CD4-positive, alpha-beta T cell treated with Interleukin-1 beta for 1 hour (primary cell): ENCODE measurements at regions not wholly inside any gene's neighbourhood (a gene's known extent, or its start where the extent isn't known, plus 50 kb on each side); places are given as distances from the start of the nearest gene placed in this dataset.

Source experiments
- DNase-seq, 2 donors: peaks; one replicate each; pipeline ENCODE4 v3.0.0-alpha.2; 2020 to 2022

DNA sequence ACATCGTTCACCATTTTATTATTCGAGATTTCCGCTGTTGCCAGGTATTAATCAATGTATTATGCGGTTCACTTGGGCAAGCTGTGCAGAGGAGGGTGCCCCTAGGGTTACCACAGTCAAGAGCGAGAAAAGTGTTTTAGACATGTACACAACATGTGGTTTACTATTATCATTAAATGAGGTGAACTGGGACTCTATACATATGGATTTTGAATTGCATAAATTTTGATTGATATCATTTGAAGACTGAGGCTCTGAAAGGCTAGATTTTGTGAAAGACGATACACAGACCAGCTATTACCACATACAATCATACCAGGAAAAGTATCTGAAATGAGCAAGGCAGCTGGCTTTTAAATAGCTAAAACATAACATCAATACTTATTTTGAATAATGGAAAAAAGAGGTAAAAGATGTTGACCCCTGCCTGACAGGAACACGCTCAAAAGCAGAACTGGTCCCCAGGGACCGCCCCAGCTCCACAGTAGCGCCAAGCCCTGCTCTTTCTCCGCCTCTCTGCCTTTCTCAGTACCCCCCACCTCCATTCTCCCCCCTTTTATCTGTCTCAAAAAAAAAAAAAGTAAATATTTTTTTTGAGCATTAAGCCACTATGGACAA, 413.4 kb upstream of the MKI67 start:
- DNase-seq, result no peak

DNA sequence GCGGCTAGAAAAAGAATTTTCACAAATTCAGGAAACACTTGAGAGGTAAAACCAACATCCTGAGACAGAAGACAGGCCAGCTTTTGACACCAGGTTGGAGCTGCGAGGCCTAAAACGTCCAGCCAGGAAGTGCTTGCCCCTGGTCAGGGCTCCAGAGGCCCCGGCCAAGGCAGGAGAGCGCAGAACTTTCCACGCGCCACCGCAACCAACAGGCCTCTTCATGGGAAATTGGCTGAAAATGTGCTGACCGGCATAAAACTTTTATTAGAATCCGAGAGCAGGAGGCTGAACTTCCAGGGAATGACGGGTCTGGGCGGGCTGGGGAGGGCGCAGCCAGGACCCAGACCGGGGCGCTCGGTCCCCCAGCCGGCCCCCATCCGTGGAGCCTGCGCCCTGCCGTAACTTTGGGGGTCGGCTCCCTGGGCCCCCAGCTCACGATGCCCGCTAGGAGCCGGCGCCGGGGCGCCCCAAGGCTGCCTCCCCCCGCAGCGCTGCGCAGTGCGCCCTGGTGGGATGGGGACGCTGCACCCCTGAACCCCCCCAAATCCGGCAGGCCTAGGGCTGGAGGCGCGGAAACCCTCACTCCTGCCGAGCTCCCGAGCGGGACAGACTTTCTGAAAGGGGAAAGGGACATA, 414.0 kb upstream of the MKI67 start:
- DNase-seq, result no peak

DNA sequence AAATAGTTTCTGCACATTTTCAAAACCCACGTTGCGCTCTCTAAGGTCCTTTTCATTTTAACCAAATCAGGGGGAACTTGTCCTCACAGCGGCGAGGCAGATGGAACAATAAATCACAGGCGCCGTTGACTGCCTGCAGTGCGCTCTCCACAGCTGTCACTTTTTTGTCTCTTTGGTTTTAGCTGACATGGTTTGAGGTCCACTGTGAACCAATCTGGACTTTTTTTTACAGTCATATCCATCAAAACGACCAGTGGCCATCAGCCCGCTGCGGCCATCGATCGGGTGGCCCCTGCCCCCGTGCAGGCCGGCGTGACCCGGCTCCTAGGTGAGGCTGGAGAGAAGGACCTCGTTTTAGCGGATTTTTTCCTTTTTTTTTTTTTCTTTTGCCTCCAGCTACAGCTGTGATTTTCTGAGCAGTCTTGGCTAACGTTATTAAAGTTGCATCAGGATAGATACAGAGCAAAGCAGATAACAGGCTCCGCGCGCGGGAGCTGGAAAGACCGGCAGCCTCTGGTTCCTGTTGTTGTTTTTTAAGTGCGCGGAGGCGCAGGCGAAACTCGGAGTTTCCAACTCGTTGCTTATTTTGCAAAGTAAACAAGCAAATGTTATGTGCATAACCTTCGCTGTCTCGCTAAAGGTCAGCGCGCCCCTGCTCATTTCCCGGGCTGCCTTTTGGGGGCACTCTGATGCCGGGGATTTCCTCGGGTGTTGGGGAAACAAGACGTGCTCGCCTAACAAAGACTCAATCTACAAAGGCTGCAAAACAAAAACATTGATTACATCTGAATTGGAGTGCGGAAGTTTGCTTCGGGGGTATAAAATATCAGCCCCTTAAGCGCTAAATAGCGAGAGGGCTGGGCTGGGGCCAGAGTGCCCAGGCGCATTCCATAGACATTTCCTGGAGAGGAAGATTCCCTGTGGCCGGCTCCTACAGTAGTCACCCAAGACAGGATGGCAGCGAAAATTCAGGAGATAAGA, 414.8 kb upstream of the MKI67 start:
- no peak for DNase-seq

DNA sequence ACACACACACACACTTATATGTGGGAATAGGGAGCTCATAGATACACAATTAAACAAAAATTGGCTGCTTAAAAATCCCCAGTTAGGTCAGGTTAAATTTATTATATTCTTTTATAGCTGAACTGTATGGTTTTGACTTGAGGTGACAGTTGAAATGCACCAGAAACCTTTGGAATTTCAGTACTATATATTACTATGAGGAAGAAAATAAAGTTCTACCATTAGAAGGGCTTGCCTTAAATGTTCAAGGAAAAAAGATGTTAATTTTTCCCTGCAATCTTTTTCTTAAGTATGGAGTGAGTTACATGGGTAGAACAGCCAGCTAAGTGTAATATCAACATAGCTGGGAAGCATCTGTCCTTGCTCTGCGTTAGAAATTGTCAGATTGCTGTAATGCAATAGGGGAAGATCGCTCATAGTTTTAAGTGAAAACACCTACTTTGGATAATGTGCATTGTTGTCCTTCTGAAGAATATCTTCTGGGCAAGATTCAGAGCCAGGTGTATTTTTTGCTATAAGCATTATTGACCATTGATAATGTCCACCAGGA, 415.8 kb upstream of the MKI67 start:
- no peak for DNase-seq

DNA sequence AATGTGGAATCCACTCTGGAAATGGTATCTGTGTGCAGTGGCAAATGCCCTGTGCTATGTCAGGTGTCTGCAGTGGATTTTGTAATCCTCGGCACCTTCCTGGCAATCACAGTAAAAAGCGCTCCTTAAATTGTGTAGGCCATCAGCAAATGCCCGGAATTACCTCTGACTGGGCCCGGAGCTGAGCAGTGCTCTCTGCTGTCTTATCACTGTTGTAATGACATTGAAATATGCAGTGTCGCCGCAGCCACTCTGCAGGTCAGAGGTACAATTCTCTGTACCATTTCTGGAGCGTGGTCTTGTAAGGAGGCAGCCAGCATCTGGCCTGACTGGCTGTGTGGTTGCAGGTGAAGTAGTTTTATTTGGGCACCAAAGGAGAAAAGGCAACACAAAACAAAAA, 416.4 kb upstream of the MKI67 start:
- DNase-seq, result no peak

DNA sequence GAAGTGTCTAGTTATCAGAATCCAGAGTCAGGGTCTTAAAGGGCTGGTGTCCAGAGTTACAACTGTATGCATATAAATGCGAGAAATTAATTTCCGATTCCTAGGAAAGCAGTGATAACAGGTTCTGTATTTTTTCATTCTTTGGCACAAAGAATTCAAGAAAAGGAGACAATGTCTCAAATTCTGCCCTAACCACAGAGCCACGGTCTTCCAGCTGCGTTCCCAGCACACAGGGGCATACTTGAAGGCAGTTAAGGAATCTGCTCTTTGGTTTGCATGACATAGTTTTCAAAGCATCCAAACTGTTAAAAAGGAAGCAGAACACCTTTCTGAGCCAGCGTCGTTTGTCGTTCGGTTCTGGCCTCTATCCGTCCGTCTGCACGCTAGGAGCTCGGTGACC, 416.9 kb upstream of the MKI67 start:
- no peak for DNase-seq

DNA sequence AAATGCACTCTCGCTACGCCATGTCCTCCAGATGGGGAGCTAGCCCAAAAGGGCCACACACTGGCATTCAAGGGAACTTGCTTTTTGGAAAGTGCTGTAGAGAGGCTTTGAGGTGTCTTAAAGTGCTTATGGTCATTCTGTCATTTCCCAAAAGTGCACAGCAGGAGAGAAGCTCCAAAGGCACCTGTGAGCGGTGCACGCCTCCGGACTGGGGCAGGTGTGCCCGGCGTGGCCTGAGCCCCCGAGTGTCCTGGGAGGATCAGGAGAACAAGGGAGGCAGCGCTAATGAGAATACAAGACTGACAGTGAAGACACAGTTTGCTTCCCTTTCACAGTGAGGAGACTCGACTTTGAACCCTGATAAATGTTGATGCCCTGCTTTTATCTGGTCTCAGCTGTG, 419.0 kb upstream of the MKI67 start:
- DNase-seq, result no peak

DNA sequence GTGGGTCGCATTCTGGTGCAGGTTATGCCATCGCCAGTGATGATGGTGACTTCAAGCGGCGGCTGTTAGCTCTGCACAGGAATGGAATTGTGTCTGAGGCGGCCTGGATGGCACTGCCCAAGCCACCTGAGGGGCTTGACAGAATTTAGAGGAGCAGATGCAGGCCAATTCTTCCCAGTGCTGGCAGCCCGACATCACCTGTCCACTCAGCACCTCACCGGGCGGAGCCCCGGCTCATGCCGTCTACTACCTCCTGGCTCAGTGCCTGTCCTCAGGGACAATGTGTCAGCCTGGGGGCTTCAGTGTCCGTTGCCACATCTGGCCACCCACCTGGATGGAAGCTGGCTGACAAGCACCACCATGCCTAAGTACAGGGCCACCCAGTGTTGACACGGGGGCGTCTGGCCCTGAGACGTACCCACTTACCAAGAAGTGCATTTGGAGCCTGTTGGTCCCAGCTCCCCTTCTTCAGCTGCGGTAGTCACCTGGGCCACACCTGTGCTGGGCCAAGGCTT, 420.5 kb upstream of the MKI67 start:
- DNase-seq, result no peak

DNA sequence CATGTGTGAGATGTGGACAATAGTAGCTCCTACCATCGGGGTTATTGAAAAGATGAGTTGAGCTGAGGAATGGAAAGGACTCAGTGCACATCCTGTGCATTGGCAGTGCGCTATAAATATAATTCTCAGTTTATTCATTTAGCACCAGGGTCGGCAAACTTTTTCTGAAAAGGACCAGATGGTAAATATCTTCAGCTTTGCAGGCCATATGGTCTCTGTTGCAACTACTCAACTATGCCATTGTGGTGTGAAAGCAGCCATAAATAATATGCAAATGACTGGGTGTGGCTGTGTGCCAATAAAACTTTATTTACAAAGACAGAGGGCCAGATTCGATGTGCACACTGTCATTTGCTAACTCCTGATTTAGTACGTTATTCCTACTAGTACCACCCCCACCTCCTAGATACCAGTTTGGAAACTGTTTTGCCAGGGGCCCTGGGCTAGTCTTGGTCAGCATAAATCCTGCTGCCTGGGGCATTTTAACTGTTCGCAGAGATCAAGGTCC, 422.9 kb upstream of the MKI67 start:
- no peak for DNase-seq

DNA sequence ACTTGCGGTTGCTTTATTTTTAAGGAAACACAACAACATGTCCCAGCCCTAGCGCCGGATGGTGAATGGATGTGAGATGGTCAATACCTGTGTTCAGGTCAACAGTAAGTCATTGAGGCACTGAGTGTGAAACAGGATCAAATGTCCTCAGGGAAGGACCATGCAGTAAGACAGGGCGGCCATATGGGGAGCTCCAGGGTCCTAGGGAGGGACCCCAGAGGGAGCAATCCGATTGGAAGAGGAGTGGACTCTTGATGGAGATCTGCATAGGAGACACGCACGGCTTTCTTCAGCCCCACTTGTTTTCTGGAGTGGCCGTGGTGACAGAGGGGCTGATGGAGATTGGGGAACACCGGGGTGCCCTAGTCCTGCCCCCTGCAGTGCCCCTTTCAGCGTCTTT, 423.8 kb upstream of the MKI67 start:
- DNase-seq, result no peak

DNA sequence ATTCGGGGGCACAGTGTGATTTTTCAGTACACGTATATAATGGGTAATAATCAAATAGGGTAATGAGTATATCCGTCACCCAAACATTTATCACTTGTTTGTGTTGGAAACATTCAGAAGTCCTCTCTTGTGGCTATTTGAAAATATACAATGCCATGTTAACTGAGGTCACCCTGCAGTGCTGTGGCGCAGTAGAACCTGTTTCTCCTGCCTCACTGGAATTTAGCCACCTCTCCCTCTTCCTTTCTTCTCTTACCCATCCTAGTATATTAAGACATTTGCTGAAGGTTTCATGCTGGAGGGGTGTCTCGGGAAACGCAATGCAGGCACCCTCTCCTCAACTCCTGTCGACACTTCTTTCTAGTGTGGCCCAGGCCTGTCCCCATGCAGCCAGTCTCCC, 425.3 kb upstream of the MKI67 start:
- DNase-seq, result no peak

DNA sequence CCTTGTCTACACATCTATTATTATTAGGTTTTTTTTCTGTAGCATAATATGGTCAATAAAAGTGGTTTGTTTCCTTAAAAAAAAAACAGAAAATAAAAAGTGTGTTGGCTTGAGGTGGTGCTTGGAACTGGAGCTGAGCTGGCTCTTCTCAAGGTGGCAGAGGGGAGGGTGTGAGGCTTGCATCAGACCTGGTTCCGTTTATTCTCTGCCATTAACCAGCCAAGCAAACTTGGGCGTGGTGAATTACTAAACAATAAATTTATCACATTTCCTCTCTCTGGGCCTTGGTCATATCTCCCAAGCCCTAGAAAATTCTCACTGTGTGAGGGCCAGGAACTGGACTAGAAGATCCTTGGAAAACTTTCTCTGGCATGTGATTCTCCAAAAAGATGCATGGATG, 427.5 kb upstream of the MKI67 start:
- no peak for DNase-seq

DNA sequence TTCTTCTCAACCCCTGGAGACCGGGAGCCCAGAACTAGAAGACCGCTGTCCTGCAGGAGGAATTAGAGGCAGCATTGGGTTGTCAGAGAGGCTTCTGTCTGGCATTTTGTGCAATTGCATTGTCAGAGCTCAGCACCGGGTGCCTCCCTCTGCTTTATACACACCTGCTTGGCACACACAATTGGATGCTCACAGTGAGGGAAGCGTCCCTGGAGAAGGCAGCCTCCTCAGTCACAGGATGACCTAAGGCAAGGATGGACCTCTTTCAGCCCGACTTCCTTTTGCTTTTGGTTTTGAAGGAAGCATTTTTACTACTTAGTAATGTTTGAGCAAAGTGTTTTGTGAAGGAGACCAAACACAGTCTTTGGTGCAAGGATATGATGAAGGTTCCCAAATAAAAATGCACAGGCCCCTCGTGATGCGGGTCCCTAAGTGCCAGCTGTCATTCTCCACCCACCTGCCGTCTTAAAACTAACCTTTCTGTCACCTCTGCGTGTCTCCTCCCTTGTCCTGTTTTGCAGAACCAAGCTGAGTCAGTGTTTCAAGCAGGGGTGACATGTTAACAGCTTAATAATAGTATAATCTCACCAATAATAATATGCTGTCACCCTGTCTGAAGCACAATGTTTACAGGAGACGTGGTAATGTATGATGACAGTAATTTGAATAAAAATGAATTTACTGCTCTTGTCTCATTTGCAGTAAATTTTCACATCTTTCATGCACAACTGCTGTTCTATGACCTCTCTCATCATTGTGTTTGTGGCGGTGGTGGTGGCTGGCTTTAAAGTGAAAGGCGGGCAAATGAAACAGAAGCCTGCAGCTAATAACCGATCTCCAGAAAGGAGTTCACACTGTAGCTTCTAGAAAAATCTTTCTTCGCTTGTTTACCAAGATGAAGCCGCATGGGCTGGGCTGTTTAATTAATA, 430.2 kb upstream of the MKI67 start:
- DNase-seq, result no peak

DNA sequence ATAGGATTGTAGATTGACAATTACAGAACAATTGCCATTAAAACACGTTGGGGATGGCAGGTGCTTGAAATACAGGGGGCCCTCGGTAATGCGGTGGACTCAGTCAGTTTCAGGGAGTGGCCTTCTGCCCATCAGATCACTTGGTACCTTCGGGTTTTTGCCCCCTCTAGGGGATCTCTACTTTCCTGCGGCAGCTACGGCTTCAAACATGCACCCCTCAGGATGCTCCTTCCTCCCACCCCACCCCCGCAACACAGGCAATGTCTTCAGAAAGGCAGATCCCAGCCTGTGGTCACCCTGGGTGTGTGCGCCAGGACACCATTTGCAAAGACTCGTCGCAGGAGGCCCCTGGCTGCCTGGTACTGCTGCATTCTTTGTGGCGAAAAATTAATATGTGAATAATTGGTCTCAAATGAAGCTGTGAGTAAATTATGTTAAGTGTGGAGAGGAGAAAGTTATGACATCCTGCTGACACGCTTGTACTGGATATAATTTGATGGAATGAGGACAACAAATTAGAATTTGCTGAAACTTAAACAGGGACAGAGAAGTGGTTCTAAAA, 431.0 kb upstream of the MKI67 start:
- no peak for DNase-seq

DNA sequence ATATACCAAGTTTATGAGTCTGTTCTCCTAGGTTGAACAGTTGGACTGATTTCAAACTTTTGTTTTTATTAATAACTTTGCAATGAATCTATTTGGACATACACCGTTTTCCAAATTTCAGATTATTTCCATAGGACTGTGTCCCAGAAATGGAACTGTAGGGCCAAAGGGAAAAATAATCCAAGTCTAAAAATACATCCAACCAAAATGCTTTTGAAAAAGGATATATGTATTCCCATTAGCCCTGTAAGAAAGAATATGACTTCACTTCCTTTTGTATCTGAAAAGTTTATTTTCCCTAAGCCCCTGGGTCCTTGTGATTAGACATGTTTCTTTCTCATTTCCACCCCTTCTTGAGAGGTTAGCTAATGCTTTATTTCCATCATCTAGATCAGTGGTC, 434.2 kb upstream of the MKI67 start:
- no peak for DNase-seq

DNA sequence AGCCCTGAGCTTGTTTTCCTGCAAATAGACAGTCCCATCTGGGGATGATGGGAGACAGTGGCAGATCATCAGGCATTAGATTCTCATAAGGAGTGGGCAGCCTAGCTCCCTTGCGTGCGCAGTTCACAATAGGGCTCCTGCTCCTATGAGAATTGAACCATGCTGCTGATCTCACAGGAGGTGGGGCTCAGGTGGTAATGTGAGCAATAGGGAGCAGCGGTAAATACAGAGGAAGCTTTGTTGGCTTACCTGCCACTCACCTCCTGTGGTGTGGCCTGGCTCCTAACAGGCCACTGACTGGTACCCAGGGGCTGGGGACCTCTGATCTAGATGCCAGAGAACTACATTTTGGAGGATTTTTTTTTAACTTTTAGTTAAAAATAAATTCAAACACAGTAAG, 434.8 kb upstream of the MKI67 start:
- no peak for DNase-seq

DNA sequence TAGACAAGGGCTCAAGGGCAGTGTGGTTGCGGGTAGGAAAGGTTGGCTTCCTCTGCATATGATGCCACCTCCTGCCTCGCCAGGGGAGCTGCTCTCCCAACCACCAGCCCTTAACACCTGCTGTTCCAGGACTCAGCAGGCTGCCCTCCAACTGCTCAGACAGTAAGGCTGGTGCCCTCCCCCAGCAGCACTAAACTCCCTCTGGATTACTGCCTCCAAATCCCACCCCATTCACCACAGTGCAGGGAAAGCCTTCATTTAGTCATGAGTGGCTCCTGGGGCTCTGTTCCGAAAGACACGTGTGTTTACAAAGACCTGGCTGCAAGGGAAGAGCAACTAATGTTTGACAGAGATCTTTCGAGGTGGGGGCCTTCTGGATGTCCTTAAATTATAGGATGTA, 437.2 kb upstream of the MKI67 start:
- DNase-seq, result no peak

DNA sequence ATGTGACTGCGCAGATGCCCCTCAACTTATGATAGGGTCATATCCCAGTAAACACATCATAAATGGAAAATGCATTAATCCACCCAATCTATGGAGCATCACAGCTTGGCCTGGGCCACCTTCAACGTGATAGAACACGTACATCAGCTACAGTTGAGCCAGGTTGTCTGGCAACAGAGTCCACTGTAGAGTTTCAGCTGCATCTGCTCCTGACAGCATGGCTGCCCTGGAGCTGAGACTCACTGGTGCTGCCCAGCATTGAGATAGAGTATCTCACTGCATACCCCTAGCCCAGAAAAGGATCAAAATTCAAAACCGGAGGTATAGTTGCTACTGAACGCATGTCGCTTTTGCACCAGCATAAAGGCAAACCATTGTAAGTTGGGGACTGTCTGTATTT, 437.7 kb upstream of the MKI67 start:
- DNase-seq, result no peak

DNA sequence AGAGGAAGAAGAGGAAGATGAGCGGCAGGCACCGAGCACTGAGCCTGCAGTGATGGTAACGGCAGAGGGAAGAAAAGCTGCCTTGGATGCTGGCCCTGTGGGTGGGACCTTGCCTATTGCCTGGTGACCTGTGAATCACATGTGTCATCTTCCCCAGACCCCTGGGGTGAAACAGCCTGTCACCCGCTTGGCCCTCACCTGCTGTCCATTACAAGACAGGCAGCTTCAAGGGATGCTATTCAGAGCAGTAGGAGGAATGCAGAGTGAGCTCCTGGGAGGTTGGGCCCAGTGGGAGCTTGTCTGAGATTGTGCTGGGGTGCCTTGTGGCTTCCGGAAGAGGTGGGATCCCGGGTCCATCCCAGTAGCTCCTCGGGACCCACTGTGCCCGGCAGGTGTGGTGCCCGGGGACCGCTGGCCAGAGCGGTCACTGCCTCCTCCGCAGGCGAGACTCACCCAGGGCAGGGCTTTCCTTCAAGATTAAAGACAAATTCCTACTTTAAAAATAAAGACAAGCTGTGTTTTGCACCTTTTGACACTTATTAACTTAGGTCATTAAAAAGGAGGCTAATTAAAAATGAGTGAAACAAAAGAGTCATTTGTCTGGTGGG, 440.2 kb upstream of the MKI67 start:
- DNase-seq, result no peak

DNA sequence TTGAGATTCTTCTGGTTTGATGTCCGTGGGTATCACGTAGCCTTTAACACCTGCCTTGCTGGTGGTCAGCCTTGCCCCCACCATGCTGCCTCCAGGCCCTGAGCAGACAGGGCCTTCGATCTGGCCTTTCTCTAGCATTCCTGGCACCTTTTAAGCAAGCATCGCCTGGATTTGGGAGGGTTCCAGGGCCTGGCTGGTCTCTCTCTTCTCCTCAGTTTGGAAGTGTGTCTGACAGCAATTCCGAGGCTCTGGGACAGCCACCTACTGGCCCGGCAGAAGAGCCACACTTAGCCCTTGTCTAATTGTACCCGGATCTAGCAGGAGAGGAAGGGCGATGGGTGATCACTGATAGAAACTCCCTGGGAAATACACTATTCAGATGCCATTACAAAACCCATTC, 441.3 kb upstream of the MKI67 start:
- DNase-seq, result no peak

DNA sequence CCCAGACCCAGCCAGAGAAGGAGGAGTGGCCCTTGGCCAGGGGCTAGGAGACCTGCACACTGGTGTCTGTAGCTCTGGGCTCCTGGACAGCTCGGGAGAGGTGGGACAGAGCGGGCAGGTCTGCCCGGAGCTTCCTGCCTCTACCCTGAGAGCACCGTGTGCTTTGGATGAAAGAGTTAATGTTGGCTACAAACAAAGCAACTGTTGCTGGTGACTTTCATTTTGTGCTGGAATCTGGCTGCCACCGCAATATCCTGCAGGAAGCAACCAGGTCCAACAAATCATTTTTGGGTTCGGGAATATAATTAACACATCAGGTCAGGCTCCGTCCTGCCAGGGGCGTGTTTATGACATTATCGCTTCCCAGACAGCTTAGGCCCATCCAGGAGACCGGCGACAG, 441.8 kb upstream of the MKI67 start:
- DNase-seq, result no peak
